AG10803 (cell line): ENCODE measurements at regions not wholly inside any gene's neighbourhood (a gene's known extent, or its start where the extent isn't known, plus 50 kb on each side); places are given as distances from the start of the nearest gene placed in this dataset.
"Not testable (repeated sequence)": the region's sequence is repeated elsewhere in the genome, so short reads cannot be mapped to it uniquely, and the experiment has no call there.

Experiments used
- DNase-seq: peaks from one replicate; pipeline ENCODE4 v3.0.0; 2010; ENCODE audit warnings: low read depth
- H3K4me3 ChIP-seq: 2 replicates; pipeline ENCODE4 v1.5.1; 2011; ENCODE audit warnings: mild to moderate bottlenecking, low read length, control low read depth
- CTCF ChIP-seq: conservative IDR thresholded peaks from 2 replicates; pipeline ENCODE4 v1.5.1; 2011; ENCODE audit warnings: mild to moderate bottlenecking, low read length, control low read depth, inconsistent platforms

GRCh38 chr12:47367912-47368537 lies 288.3 kb upstream of the AMIGO2 start:
- H3K4me3 ChIP-seq = no peak overlapping the region
- no peak for TF ChIP-seq CTCF
- no peak for DNase-seq

- no peak overlapping the region for H3K4me3 ChIP-seq
- TF ChIP-seq CTCF = no peak
- DNase-seq = no peak
Observed at GRCh38 chr12:47366579-47366978, 286.8 kb upstream of the AMIGO2 start.

DNA sequence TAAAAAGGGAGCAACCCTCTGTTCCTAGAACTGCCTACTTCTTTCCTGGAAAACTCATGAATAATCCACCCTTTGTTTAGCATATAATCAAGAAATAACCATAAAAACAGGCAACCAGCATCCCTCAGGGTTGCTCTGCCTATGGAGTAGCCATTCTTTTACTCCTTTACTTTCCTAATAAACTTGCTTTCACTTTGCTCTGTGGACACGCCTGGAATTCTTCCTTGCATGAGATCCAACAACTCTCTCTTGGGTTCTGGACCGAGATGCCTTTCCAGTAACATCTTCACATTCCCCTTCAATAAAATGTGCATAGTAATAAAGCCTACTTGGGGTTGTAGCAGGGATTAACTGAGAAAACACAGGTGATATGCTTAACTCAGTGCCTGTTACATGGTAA lies 286.4 kb upstream of the AMIGO2 start:
- DNase-seq = peak; percentile 36
- no peak for TF ChIP-seq CTCF
- no peak overlapping the region for H3K4me3 ChIP-seq

DNA sequence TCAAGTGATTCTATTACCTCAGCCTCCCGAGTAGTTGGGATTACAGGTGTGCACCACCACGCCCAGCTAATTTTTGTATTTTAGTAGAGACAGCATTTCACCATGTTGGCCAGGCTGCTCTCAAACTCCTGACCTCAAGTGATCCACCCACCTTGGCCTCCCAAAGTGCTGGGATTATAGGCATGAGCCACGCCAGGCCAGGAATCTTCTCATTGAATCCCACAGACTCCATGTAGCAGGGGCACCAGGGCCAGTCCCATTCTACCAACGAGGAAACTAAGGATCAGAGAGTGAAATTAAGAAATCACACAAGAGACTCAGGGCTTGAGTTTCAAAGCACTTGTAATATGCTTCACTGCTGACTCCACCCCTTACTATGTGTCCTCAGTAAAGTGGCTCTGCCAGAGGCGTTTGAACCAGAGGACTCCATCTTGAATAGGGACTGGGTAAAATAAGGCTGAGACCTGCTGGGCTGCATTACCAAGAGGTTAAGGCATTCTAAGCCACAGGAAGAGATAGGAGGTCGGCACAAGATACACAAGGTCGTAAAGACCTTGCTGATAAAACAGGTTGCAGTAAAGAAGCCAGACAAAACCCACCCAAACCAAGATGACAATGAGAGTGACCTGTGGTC lies 285.8 kb upstream of the AMIGO2 start:
- not testable (repeated sequence) for H3K4me3 ChIP-seq, DNase-seq

- DNase-seq = no peak
- TF ChIP-seq CTCF = no peak
- H3K4me3 ChIP-seq = no peak overlapping the region
Observed at GRCh38 chr12:47364261-47364660, 284.5 kb upstream of the AMIGO2 start.

DNA sequence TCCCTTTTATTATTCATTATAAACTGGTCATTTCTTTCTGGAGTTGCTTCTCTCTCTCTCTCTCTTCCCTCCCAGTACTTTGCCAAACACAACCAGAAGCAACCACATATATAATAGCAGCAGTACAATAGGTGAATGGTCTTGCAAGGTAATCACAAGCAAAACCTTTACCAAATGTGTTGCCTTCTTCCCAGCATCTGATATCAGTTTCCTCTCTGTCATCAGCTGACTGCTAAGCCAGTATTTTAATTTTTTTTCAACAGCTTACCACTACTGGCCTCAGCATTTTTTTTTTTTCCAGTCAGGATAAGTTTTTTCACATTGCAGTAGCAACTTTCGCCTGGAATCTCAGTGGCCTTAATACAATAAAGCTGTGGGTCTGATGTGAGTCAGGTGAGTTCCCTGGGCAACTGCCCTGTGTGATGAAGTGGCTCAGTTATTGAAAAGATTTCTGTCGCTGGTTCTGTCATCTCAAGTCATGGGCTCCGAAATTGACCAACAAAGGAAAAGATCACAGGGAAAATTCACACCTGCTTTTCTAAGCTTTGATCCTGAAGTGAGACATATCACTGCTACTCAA lies 282.5 kb upstream of the AMIGO2 start:
- DNase-seq = no peak
- TF ChIP-seq CTCF = no peak
- H3K4me3 ChIP-seq = no peak overlapping the region

GRCh38 chr12:47361389-47362021 lies 281.7 kb upstream of the AMIGO2 start:
- DNase-seq = no peak
- H3K4me3 ChIP-seq = no peak overlapping the region
- TF ChIP-seq CTCF = no peak
